ENCODE measurements at regions not wholly inside any gene's neighbourhood (a gene's known extent, or its start where the extent isn't known, plus 50 kb on each side); places are given as distances from the start of the nearest gene placed in this dataset.

GRCh38 chr15:95989392-95989791, 341.1 kb upstream of the NR2F2 start:
- no peak for DNase-seq (ENCODE audit: low read depth in 1 of 2, low spot score in 1 of 2)
- Histone ChIP-seq H3K27ac (replicated peaks) (no peak overlapping the region), H3K4me3 (replicated peaks; ENCODE audit: insufficient read depth, low read length) (no peak overlapping the region), H3K27me3 (ENCODE audit: insufficient read depth, poor library complexity, severe bottlenecking) (no peaks in the 10 kb centered on the region)
- no peak for TF ChIP-seq CTCF (IDR thresholded peaks at IDR 0.05; ENCODE audit: insufficient read depth, low read length)
- TF ChIP-seq GABPA (IDR thresholded peaks at IDR 0.05; ENCODE audit: low read depth), result no peak
- no peak for TF ChIP-seq REST (IDR thresholded peaks at IDR 0.05; ENCODE audit: insufficient replicate concordance, low read depth)
- no peak for TF ChIP-seq SPI1 (IDR thresholded peaks at IDR 0.05; ENCODE audit: borderline replicate concordance, low read depth)
- no peak for TF ChIP-seq POLR2AphosphoS5 (IDR thresholded peaks at IDR 0.05; ENCODE audit: low read depth)

- peak; percentile 17 to 68 for DNase-seq (ENCODE audit: low read depth in 1 of 2, low spot score in 1 of 2)
- Histone ChIP-seq H3K4me3 (replicated peaks; ENCODE audit: insufficient read depth, low read length) (no peak overlapping the region), H3K27me3 (ENCODE audit: insufficient read depth, poor library complexity, severe bottlenecking) (no peaks in the 10 kb centered on the region), H3K27ac (replicated peaks) (no peak overlapping the region)
- TF ChIP-seq POLR2AphosphoS5 (IDR thresholded peaks at IDR 0.05; ENCODE audit: low read depth) (peak; percentile 87), GABPA (IDR thresholded peaks at IDR 0.05; ENCODE audit: low read depth) (0 out of 2 replicates have a peak, but pooled peaks have one; percentile 10), REST (IDR thresholded peaks at IDR 0.05; ENCODE audit: insufficient replicate concordance, low read depth) (no peak)
Measured at GRCh38 chr15:95990833-95991232, 339.7 kb upstream of the NR2F2 start.

- no peaks in the 10 kb centered on the region for H3K27me3 ChIP-seq (ENCODE audit: insufficient read depth, poor library complexity, severe bottlenecking)
- DNase-seq (ENCODE audit: low read depth in 1 of 2, low spot score in 1 of 2), result no peak
- no peak overlapping the region for H3K4me3 ChIP-seq (replicated peaks; ENCODE audit: insufficient read depth, low read length)
- no peak overlapping the region for H3K27ac ChIP-seq (replicated peaks)
- TF ChIP-seq CTCF (IDR thresholded peaks at IDR 0.05; ENCODE audit: insufficient read depth, low read length) (no peak), SPI1 (IDR thresholded peaks at IDR 0.05; ENCODE audit: borderline replicate concordance, low read depth) (no peak), GABPA (IDR thresholded peaks at IDR 0.05; ENCODE audit: low read depth) (no peak), POLR2AphosphoS5 (IDR thresholded peaks at IDR 0.05; ENCODE audit: low read depth) (no peak), REST (IDR thresholded peaks at IDR 0.05; ENCODE audit: insufficient replicate concordance, low read depth) (no peak)
Measured at GRCh38 chr15:95994418-95994817, 336.1 kb upstream of the NR2F2 start.
